ENCODE measurements at regions not wholly inside any gene's neighbourhood (a gene's known extent, or its start where the extent isn't known, plus 50 kb on each side); places are given as distances from the start of the nearest gene placed in this dataset.

DNA sequence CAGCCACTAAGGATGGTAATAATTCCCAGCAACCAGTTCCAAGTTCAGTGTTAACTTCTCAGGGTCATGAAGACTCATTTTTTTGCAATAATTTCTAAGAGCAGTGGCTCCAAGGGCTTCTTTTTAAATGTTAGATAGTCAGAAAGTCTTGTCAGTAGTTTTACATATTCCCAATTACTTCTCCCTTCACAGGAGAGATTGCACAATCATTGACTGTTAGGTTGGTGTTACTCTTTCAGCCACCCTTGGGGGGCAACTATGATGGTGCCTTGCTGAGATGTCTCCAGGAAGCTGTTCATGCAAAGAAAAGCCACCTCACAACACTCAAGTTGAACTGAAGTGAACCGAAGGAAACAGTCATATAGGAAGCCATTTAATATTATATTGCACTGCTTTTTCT lies 127.9 kb upstream of the DOCK10 start:
- Mint-ChIP-seq H3K27ac (no peak overlapping the region), H3K9me3 (no peaks in the 10 kb centered on the region), H3K4me1 (peaks cover 3% of the 10 kb centered on the region), H3K36me3 (no peaks in the 10 kb centered on the region), H3K4me3 (no peak overlapping the region), H3K27me3 (ENCODE audit: insufficient read depth, low read depth) (no peaks in the 10 kb centered on the region)
- no peak overlapping the region for H2AFZ ChIP-seq (replicated peaks)
- H4K20me1 ChIP-seq (ENCODE audit: low read depth): no peaks in the 10 kb centered on the region
- no peak overlapping the region for H3K9ac ChIP-seq
- no peak overlapping the region for H3K4me2 ChIP-seq
- no peaks in the 10 kb centered on the region for H3K27me3 ChIP-seq
- H3K36me3 ChIP-seq: no peaks in the 10 kb centered on the region
- H3K4me3 ChIP-seq: no peak overlapping the region
- no peaks in the 10 kb centered on the region for H3K4me1 ChIP-seq
- no peaks in the 10 kb centered on the region for H3K9me3 ChIP-seq (ENCODE audit: low read depth)
- no peak overlapping the region for H3K27ac ChIP-seq
- TF ChIP-seq EZH2 (IDR thresholded peaks at IDR 0.05) (no peak), EZH2phosphoT487 (IDR thresholded peaks at IDR 0.05) (no peak)
- TF ChIP-seq, protein P1, sequence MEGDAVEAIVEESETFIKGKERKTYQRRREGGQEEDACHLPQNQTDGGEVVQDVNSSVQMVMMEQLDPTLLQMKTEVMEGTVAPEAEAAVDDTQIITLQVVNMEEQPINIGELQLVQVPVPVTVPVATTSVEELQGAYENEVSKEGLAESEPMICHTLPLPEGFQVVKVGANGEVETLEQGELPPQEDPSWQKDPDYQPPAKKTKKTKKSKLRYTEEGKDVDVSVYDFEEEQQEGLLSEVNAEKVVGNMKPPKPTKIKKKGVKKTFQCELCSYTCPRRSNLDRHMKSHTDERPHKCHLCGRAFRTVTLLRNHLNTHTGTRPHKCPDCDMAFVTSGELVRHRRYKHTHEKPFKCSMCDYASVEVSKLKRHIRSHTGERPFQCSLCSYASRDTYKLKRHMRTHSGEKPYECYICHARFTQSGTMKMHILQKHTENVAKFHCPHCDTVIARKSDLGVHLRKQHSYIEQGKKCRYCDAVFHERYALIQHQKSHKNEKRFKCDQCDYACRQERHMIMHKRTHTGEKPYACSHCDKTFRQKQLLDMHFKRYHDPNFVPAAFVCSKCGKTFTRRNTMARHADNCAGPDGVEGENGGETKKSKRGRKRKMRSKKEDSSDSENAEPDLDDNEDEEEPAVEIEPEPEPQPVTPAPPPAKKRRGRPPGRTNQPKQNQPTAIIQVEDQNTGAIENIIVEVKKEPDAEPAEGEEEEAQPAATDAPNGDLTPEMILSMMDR (IDR thresholded peaks at IDR 0.05): no peak
- H3K79me2 ChIP-seq (ENCODE audit: low read depth): no peaks in the 10 kb centered on the region
- no peak for DNase-seq (ENCODE audit: low spot score)
- H3F3A ChIP-seq (ENCODE audit: low read depth): no peaks in the 10 kb centered on the region

DNA sequence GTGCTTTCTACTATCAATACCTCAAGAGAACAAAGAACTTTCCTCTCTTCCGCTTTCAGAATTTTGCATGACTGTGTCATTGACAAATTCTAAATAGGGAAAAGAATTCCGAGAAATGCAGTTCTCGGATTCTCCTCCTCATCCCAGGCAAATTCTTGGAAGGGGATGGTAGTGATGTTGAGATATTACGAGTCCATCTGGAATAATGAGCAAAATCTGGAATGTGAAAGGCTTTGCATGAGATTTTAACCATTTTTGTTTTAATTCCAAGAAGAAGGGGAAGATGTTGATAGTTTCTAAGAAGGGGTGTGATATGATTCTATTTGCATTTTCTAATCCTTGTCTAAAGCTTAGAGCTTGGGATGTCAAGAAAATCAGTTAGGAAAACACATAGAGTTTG lies 127.1 kb upstream of the DOCK10 start:
- Histone ChIP-seq H3K4me1 (no peaks in the 10 kb centered on the region), H3K27ac (no peak overlapping the region), H3K4me3 (no peak overlapping the region), H3K36me3 (no peaks in the 10 kb centered on the region), H4K20me1 (ENCODE audit: low read depth) (no peaks in the 10 kb centered on the region), H3K79me2 (ENCODE audit: low read depth) (no peaks in the 10 kb centered on the region), H3K4me2 (no peak overlapping the region), H3F3A (ENCODE audit: low read depth) (no peaks in the 10 kb centered on the region), H3K9me3 (ENCODE audit: low read depth) (no peaks in the 10 kb centered on the region), H2AFZ (replicated peaks) (no peak overlapping the region), H3K9ac (no peak overlapping the region), H3K27me3 (no peaks in the 10 kb centered on the region)
- no peaks in the 10 kb centered on the region for H3K27me3 Mint-ChIP-seq (ENCODE audit: insufficient read depth, low read depth)
- DNase-seq (ENCODE audit: low spot score): no peak
- H3K9me3 Mint-ChIP-seq: no peaks in the 10 kb centered on the region
- H3K36me3 Mint-ChIP-seq: no peaks in the 10 kb centered on the region
- TF ChIP-seq, protein P1 (IDR thresholded peaks at IDR 0.05): no peak
- TF ChIP-seq EZH2phosphoT487 (IDR thresholded peaks at IDR 0.05): no peak
- no peak for TF ChIP-seq EZH2 (IDR thresholded peaks at IDR 0.05)
- H3K4me1 Mint-ChIP-seq: peaks cover 3% of the 10 kb centered on the region
- H3K4me3 Mint-ChIP-seq: no peak overlapping the region
- H3K27ac Mint-ChIP-seq: no peak overlapping the region

DNA sequence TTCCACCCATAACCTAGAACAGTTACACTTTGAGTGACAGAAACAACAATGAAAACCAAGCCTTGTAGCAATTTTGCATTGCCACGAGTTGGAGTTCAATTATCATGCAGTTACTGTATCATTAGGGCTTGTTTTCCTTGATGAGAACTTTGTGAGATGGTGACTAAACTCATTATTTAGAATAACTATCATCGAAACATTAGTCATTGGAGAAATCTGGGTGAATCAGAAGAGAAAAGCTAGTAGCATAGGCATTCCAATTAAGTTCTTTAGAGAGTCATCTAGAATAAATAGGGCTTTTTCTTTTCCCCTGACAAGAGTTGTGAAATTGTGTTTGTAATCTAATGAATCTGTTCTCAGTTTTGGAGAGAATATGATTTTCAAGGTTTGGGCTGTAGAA lies 122.8 kb upstream of the DOCK10 start:
- no peaks in the 10 kb centered on the region for H3F3A ChIP-seq (ENCODE audit: low read depth)
- TF ChIP-seq EZH2 (IDR thresholded peaks at IDR 0.05) (no peak), EZH2phosphoT487 (IDR thresholded peaks at IDR 0.05) (no peak)
- TF ChIP-seq, protein P1 (IDR thresholded peaks at IDR 0.05): no peak
- no peak overlapping the region for H3K4me2 ChIP-seq
- H2AFZ ChIP-seq (replicated peaks): no peak overlapping the region
- H3K4me1 Mint-ChIP-seq: no peaks in the 10 kb centered on the region
- H3K4me3 Mint-ChIP-seq: no peak overlapping the region
- no peak for DNase-seq (ENCODE audit: low spot score)
- H3K9me3 Mint-ChIP-seq: no peaks in the 10 kb centered on the region
- H3K27ac Mint-ChIP-seq: no peak overlapping the region
- H3K9ac ChIP-seq: no peak overlapping the region
- H3K36me3 ChIP-seq: no peaks in the 10 kb centered on the region
- no peaks in the 10 kb centered on the region for H3K27me3 Mint-ChIP-seq (ENCODE audit: insufficient read depth, low read depth)
- H4K20me1 ChIP-seq (ENCODE audit: low read depth): no peaks in the 10 kb centered on the region
- H3K79me2 ChIP-seq (ENCODE audit: low read depth): no peaks in the 10 kb centered on the region
- H3K4me1 ChIP-seq: no peaks in the 10 kb centered on the region
- H3K27me3 ChIP-seq: no peaks in the 10 kb centered on the region
- H3K4me3 ChIP-seq: no peak overlapping the region
- H3K9me3 ChIP-seq (ENCODE audit: low read depth): no peaks in the 10 kb centered on the region
- H3K27ac ChIP-seq: no peak overlapping the region
- H3K36me3 Mint-ChIP-seq: no peaks in the 10 kb centered on the region
